Fibroblast of lung (primary cell): ENCODE measurements at regions not wholly inside any gene's neighbourhood (a gene's known extent, or its start where the extent isn't known, plus 50 kb on each side); places are given as distances from the start of the nearest gene placed in this dataset.

ENCODE experiments used
- CTCF ChIP-seq, 2 donors: IDR thresholded peaks in 1 of 2; conservative IDR thresholded peaks in 1 of 2; 1 replicate in 1 of 2; 2 replicates in 1 of 2; pipeline ENCODE4 v1.5.1; 2011 to 2012; ENCODE audit warnings: low read length in 2 of 2, control low read depth in 1 of 2, inconsistent platforms in 1 of 2, low read depth in 1 of 2, mild to moderate bottlenecking in 1 of 2
- EZH2 ChIP-seq: IDR thresholded peaks from 2 replicates; pipeline ENCODE4 v1.5.1; 2012; ENCODE audit warnings: low read length, control low read depth, mild to moderate bottlenecking; ENCODE audit errors: missing control alignments

- TF ChIP-seq CTCF (conservative IDR thresholded peaks at IDR 0.05 in 1 of 2, IDR thresholded peaks at IDR 0.05 in 1 of 2; ENCODE audit: low read depth in 1 of 2, low read length in 2 of 2) (no peak), EZH2 (no peak)
Observed at GRCh38 chr2:180143633-180144337, 136.7 kb upstream of the CWC22 start.
